SU-DHL-6 (cell line): ENCODE measurements at regions not wholly inside any gene's neighbourhood (a gene's known extent, or its start where the extent isn't known, plus 50 kb on each side); places are given as distances from the start of the nearest gene placed in this dataset.

Experiments
- H2AFZ ChIP-seq: fragments of 200-600 bp; sonication (generic); 2 replicates; pipeline ENCODE4 v1.6.1; 2014; ENCODE audit warnings: low read depth, mild to moderate bottlenecking, moderate library complexity, mixed read lengths, antibody characterized with exemption, low read length; ENCODE audit not compliant: severe bottlenecking
- H3F3A ChIP-seq: fragments of 200-600 bp; shearing (Covaris generic); 2 replicates; pipeline ENCODE4 v1.6.0; 2016; ENCODE audit warnings: antibody characterized with exemption, mild to moderate bottlenecking; ENCODE audit not compliant: insufficient read depth
- H3K27ac ChIP-seq: fragments of 200-600 bp; sonication (generic); 2 replicates; pipeline ENCODE4 v1.5.1; 2016; ENCODE audit warnings: low read depth, mild to moderate bottlenecking, low read length, moderate library complexity, mixed read lengths
- H3K27me3 ChIP-seq: fragments of 200-600 bp; sonication (generic), shearing (Covaris generic); 2 replicates; pipeline ENCODE4 v1.6.0; 2014; ENCODE audit warnings: mild to moderate bottlenecking, low read length
- H3K36me3 ChIP-seq: fragments of 200-600 bp; sonication (generic); 2 replicates; pipeline ENCODE4 v1.6.1; 2014; ENCODE audit warnings: mild to moderate bottlenecking, low read length, mixed read lengths
- H3K4me2 ChIP-seq: fragments of 300-600, 200-600 bp; shearing (Covaris generic), sonication (generic); 2 replicates; pipeline ENCODE4 v1.6.0; 2014; ENCODE audit warnings: low read length, low read depth, mild to moderate bottlenecking; ENCODE audit not compliant: poor library complexity, severe bottlenecking
- H3K4me3 ChIP-seq: fragments of 200-600 bp; sonication (generic); 2 replicates; pipeline ENCODE4 v1.5.1; 2014; ENCODE audit warnings: antibody characterized with exemption, low read length, mild to moderate bottlenecking, mixed read lengths; ENCODE audit not compliant: insufficient read depth, poor library complexity, severe bottlenecking
- H3K79me2 ChIP-seq: fragments of 200-600 bp; sonication (generic); 2 replicates; pipeline ENCODE4 v1.6.1; 2014; ENCODE audit warnings: mild to moderate bottlenecking, low read length, moderate library complexity; ENCODE audit not compliant: insufficient read depth
- H3K9ac ChIP-seq: fragments of 200-600 bp; sonication (generic); 2 replicates; pipeline ENCODE4 v1.7.0; 2014; ENCODE audit warnings: mild to moderate bottlenecking, low read length
- H3K9me2 ChIP-seq: fragments of 200-600 bp; sonication (generic); replicated peaks from 2 replicates; pipeline ENCODE4 v1.6.1; 2014; ENCODE audit warnings: low read length; ENCODE audit not compliant: insufficient read depth
- H3K9me3 ChIP-seq: fragments of 200-600 bp; sonication (generic); 2 replicates; pipeline ENCODE4 v1.6.1; 2014; ENCODE audit warnings: low read length, mixed read lengths; ENCODE audit not compliant: insufficient read depth
- H4K20me1 ChIP-seq: fragments of 200-600 bp; sonication (generic); 2 replicates; pipeline ENCODE4 v1.6.1; 2014; ENCODE audit warnings: low read depth, mild to moderate bottlenecking, antibody characterized with exemption, low read length, moderate library complexity, mixed read lengths
- EZH2phosphoT487 ChIP-seq: fragments of 200-600 bp; sonication (generic), shearing (Covaris generic); conservative IDR thresholded peaks from 2 replicates; pipeline ENCODE4 v1.6.1; 2018; ENCODE audit warnings: mild to moderate bottlenecking, antibody characterized with exemption, low read length, moderate library complexity, mixed read lengths
- TF ChIP-seq, protein P1 (sequence below): fragments of 200-600 bp; sonication (generic); IDR thresholded peaks from one replicate; pipeline ENCODE4 v1.5.1; 2017; ENCODE audit warnings: antibody characterized with exemption, mild to moderate bottlenecking, low read length, moderate library complexity; ENCODE audit not compliant: insufficient read depth, poor library complexity, severe bottlenecking

GRCh38 chr11:115958089-115959000, 454.1 kb upstream of the CADM1 start:
- no peak for TF ChIP-seq EZH2phosphoT487
- TF ChIP-seq, protein P1, sequence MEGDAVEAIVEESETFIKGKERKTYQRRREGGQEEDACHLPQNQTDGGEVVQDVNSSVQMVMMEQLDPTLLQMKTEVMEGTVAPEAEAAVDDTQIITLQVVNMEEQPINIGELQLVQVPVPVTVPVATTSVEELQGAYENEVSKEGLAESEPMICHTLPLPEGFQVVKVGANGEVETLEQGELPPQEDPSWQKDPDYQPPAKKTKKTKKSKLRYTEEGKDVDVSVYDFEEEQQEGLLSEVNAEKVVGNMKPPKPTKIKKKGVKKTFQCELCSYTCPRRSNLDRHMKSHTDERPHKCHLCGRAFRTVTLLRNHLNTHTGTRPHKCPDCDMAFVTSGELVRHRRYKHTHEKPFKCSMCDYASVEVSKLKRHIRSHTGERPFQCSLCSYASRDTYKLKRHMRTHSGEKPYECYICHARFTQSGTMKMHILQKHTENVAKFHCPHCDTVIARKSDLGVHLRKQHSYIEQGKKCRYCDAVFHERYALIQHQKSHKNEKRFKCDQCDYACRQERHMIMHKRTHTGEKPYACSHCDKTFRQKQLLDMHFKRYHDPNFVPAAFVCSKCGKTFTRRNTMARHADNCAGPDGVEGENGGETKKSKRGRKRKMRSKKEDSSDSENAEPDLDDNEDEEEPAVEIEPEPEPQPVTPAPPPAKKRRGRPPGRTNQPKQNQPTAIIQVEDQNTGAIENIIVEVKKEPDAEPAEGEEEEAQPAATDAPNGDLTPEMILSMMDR = no peak
- Histone ChIP-seq H3K9ac (no peak overlapping the region), H3F3A (no peaks in the 10 kb centered on the region), H4K20me1 (no peaks in the 10 kb centered on the region), H3K9me3 (no peaks in the 10 kb centered on the region), H3K4me2 (no peak overlapping the region), H3K9me2 (no peaks in the 10 kb centered on the region), H3K27ac (no peak overlapping the region), H3K79me2 (no peaks in the 10 kb centered on the region), H3K27me3 (no peaks in the 10 kb centered on the region; the same call in 1 of the 2 replicates), H2AFZ (no peak overlapping the region), H3K4me3 (no peak overlapping the region), H3K36me3 (no peaks in the 10 kb centered on the region)

DNA sequence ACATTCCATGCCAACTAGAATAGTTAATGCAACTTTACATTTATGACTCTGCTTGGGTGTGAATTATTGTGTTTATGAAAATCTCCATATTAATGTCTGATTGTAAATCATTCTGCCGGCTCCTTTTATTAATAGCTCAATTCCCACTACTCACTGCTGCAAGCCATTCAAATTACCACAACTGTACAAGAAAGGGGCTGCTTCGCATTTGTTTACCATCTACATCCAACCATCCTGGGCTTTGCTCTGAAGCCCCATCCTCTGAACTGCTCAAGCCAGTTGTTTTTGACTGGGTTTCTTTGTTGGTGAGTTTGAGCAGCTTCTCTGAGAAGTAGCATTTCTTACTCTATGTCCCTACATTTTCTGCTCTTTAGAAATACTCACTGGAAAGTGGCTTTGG, 451.6 kb upstream of the CADM1 start:
- H3K9me3 ChIP-seq = peaks cover 4% of the 10 kb centered on the region; the same call in 1 of the 2 replicates
- H3K27ac ChIP-seq = no peak overlapping the region
- H3K4me3 ChIP-seq = no peak overlapping the region
- TF ChIP-seq, protein P1 = no peak
- H3K27me3 ChIP-seq = no peaks in the 10 kb centered on the region; the same call in 1 of the 2 replicates
- no peak overlapping the region for H3K9ac ChIP-seq
- H3K4me2 ChIP-seq = no peak overlapping the region
- H3K79me2 ChIP-seq = no peaks in the 10 kb centered on the region
- peaks cover 4% of the 10 kb centered on the region; the same call in 1 of the 2 replicates for H3K36me3 ChIP-seq
- no peak overlapping the region for H2AFZ ChIP-seq
- no peaks in the 10 kb centered on the region for H3K9me2 ChIP-seq
- no peaks in the 10 kb centered on the region for H4K20me1 ChIP-seq
- no peaks in the 10 kb centered on the region for H3F3A ChIP-seq

- no peak overlapping the region for H3K9ac ChIP-seq
Observed at GRCh38 chr11:115950660-115951059, 446.4 kb upstream of the CADM1 start.

More at GRCh38 chr11:115950660-115951059, 446.4 kb upstream of the CADM1 start:
- H3K79me2 ChIP-seq = no peaks in the 10 kb centered on the region
- no peak overlapping the region for H3K4me3 ChIP-seq
- TF ChIP-seq EZH2phosphoT487 = no peak
- TF ChIP-seq, protein P1 = no peak
- H3K9me2 ChIP-seq = no peaks in the 10 kb centered on the region
- no peaks in the 10 kb centered on the region for H4K20me1 ChIP-seq
- H3K36me3 ChIP-seq = peaks cover 4% of the 10 kb centered on the region; the same call in 1 of the 2 replicates
- no peak overlapping the region for H3K4me2 ChIP-seq
- H3F3A ChIP-seq = no peaks in the 10 kb centered on the region
- H3K9me3 ChIP-seq = peaks cover 4% of the 10 kb centered on the region; the same call in 1 of the 2 replicates
- H3K27ac ChIP-seq = no peak overlapping the region
- H2AFZ ChIP-seq = no peak overlapping the region
- H3K27me3 ChIP-seq = no peaks in the 10 kb centered on the region
